Endothelial cell of umbilical vein (primary cell): ENCODE measurements at regions not wholly inside any gene's neighbourhood (a gene's known extent, or its start where the extent isn't known, plus 50 kb on each side); places are given as distances from the start of the nearest gene placed in this dataset.

Experiments
- BruUV-seq: library from RNA; stranded (reverse); fragments of 400-500 nt; replicated peaks from 2 replicates; lab custom pipeline; 2021; lab: Mats Ljungman, UMichigan
- CTCF ChIA-PET: fragments of 300-600, 350-600 bp; sonication (Branson Sonifier 250); formaldehyde crosslinking; loops from one replicate; lab custom pipeline; 2021; ENCODE audit warnings: antibody characterized with exemption, inconsistent platforms; lab: Charles Lee
- POLR2A ChIA-PET: fragments of 300-600, 350-600 bp; sonication (Branson Sonifier 250); formaldehyde crosslinking; loops from one replicate; lab custom pipeline; 2021; ENCODE audit warnings: antibody characterized with exemption, inconsistent platforms; lab: Charles Lee
- DNase-seq: peaks from one replicate; pipeline ENCODE4 v3.0.0-alpha.2; 2011; ENCODE audit warnings: low read depth, low spot score
- FAIRE-seq: peaks from 2 replicates; lab custom pipeline; 2011; peaks lifted over from hg19 to GRCh38; lab: Jason Lieb, UNC
- H2AFZ ChIP-seq: 2 replicates; pipeline ENCODE4 v1.6.0; 2012; ENCODE audit warnings: low read depth, low read length, control low read depth, inconsistent platforms
- H3K27ac ChIP-seq: 2 replicates; pipeline ENCODE4 v1.5.1; 2011; ENCODE audit warnings: low read depth, mild to moderate bottlenecking, control low read depth, low read length, moderate library complexity; ENCODE audit not compliant: insufficient read depth
- H3K27me3 ChIP-seq, 2 experiments: 2 replicates each; pipeline versions ENCODE4 v1.6.0 to v1.6.1; 2011; ENCODE audit warnings: low read length in 2 of 2, mixed read lengths in 1 of 2; ENCODE audit not compliant: control insufficient read depth in 2 of 2, insufficient read depth in 2 of 2
- H3K36me3 ChIP-seq, 2 experiments: 2 replicates in 1 of 2; 3 replicates in 1 of 2; pipeline ENCODE4 v1.5.1; 2011; ENCODE audit warnings: low read length in 2 of 2, mild to moderate bottlenecking in 1 of 2, moderate library complexity in 1 of 2; ENCODE audit not compliant: control insufficient read depth in 2 of 2, insufficient read depth in 2 of 2; ENCODE audit errors: extremely low read depth in 1 of 2
- H3K4me1 ChIP-seq: 3 replicates; pipeline ENCODE4 v1.5.1; 2011; ENCODE audit warnings: mild to moderate bottlenecking, low read length; ENCODE audit not compliant: control insufficient read depth, insufficient read depth; ENCODE audit errors: extremely low read depth
- H3K4me2 ChIP-seq: 2 replicates; pipeline ENCODE4 v1.6.1; 2011; ENCODE audit warnings: low read length, control low read depth, mixed read lengths; ENCODE audit not compliant: insufficient read depth
- H3K4me3 ChIP-seq, 3 experiments: fragments of 200-600 bp in 1 of 3; sonication (generic), shearing (Covaris generic) in 1 of 3; replicated peaks in 1 of 3; 2 replicates each; pipeline ENCODE4 v1.5.1; 2011 to 2016; ENCODE audit warnings: control low read depth in 3 of 3, low read length in 3 of 3, mild to moderate bottlenecking in 2 of 3, inconsistent platforms in 1 of 3, low read depth in 1 of 3, moderate library complexity in 1 of 3; ENCODE audit not compliant: insufficient read depth in 1 of 3
- H3K79me2 ChIP-seq: 2 replicates; pipeline ENCODE4 v1.6.0; 2012; ENCODE audit warnings: low read length, inconsistent platforms; ENCODE audit not compliant: control insufficient read depth, insufficient read depth
- H3K9ac ChIP-seq: replicated peaks from 2 replicates; pipeline ENCODE3; 2011; ENCODE audit warnings: low read length, control low read depth; ENCODE audit not compliant: insufficient read depth; ENCODE audit errors: extremely low read depth
- H3K9me1 ChIP-seq: replicated peaks from 3 replicates; pipeline ENCODE4 v1.6.0; 2011; ENCODE audit warnings: mild to moderate bottlenecking, low read length; ENCODE audit not compliant: control insufficient read depth, insufficient read depth; ENCODE audit errors: extremely low read depth
- H3K9me3 ChIP-seq: replicated peaks from 2 replicates; pipeline ENCODE4 v1.5.1; 2012; ENCODE audit warnings: low read length, inconsistent platforms; ENCODE audit not compliant: control insufficient read depth, insufficient read depth
- H4K20me1 ChIP-seq: replicated peaks from 2 replicates; pipeline ENCODE3; 2011; ENCODE audit warnings: mild to moderate bottlenecking, low read length; ENCODE audit not compliant: control insufficient read depth, insufficient read depth; ENCODE audit errors: extremely low read depth
- EZH2 ChIP-seq: IDR thresholded peaks from 2 replicates; pipeline ENCODE4 v1.6.1; 2012; ENCODE audit warnings: borderline replicate concordance, low read depth, mild to moderate bottlenecking, moderate library complexity, low read length, inconsistent platforms; ENCODE audit not compliant: severe bottlenecking
- FOS ChIP-seq: IDR thresholded peaks from 2 replicates; pipeline ENCODE4 v1.6.1; 2011; ENCODE audit warnings: mild to moderate bottlenecking, low read length, moderate library complexity, borderline replicate concordance; ENCODE audit not compliant: insufficient read depth
- GATA2 ChIP-seq: IDR thresholded peaks from 2 replicates; pipeline ENCODE4 v1.7.0; 2011; ENCODE audit warnings: low read depth, mild to moderate bottlenecking, moderate library complexity, mixed read lengths, low read length; ENCODE audit not compliant: insufficient read length, insufficient read depth
- JUN ChIP-seq: IDR thresholded peaks from 2 replicates; pipeline ENCODE4 v1.6.1; 2011; ENCODE audit warnings: borderline replicate concordance, low read depth; ENCODE audit not compliant: insufficient read length, insufficient read depth
- MYC ChIP-seq: IDR thresholded peaks from one replicate; pipeline ENCODE4 v1.6.1; 2011; ENCODE audit warnings: mild to moderate bottlenecking, low read depth, low read length
- POLR2A ChIP-seq: IDR thresholded peaks from 2 replicates; pipeline ENCODE4 v1.6.1; 2012; ENCODE audit warnings: low read depth, mild to moderate bottlenecking, control low read depth, low read length
- POLR2AphosphoS5 ChIP-seq: IDR thresholded peaks from 2 replicates; pipeline ENCODE4 v1.6.1; 2012; ENCODE audit warnings: low read depth, mild to moderate bottlenecking, control low read depth, low read length, moderate library complexity; ENCODE audit not compliant: insufficient read depth
- dilution Hi-C: fragments of 300-500 bp; cut with MboI; formaldehyde crosslinking; loops from one replicate; pipeline ENCODE4 v1.15.0; 2019; ENCODE audit warnings: low sequenced_read_pairs; ENCODE audit not compliant: extremely low pct_ligation_motif_present
- intact Hi-C: fragments of 100-400 bp; cut with micrococcal nuclease; formaldehyde crosslinking; loops from one replicate; pipeline ENCODE4 v1.10.0; 2022
- TF ChIP-seq, protein P1 (sequence below): IDR thresholded peaks from 2 replicates; pipeline ENCODE4 v1.6.1; 2011; ENCODE audit not compliant: insufficient read depth, insufficient read length
- TF ChIP-seq, protein P2 (sequence below), 2 donors: IDR thresholded peaks; 1 replicate in 1 of 2; 2 replicates in 1 of 2; pipeline ENCODE4 v1.5.1; 2011; ENCODE audit warnings: low read length in 2 of 2, mild to moderate bottlenecking in 2 of 2, moderate library complexity in 2 of 2, control low read depth in 1 of 2, inconsistent platforms in 1 of 2, low read depth in 1 of 2; ENCODE audit not compliant: insufficient read depth in 1 of 2; ENCODE audit errors: extremely low read depth in 1 of 2

DNA sequence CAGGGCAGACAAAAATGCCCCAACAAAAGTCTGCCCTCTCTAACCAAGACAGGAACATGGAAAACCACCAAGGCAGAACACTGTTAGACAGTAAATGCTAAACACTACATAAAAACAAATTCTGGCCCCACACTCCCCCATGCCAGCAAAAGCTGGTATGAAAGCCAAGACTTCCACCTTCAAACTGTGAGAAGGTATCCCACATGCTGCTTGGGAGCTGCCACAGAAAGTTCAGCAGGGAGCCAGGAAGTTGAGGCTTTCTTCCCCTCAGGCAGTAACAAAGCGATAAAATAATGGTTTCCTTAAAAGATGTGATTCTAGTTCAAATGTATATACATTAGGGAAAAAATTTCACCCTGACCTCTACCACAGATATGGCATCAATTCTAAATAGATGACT is 770.4 kb upstream of the NDST4 start:
- ChIA-PET CTCF (no interaction called here), POLR2A (no interaction called here)
- no peaks in the 10 kb centered on the region for H3K4me1 ChIP-seq
- H3K4me2 ChIP-seq = no peak overlapping the region
- H3K79me2 ChIP-seq = no peaks in the 10 kb centered on the region
- dilution Hi-C loops (no loop called here), intact Hi-C loops (no loop called here)
- no peaks in the 10 kb centered on the region for H3K27me3 ChIP-seq
- no peak overlapping the region for H3K4me3 ChIP-seq
- BruUV-seq = no TSS peak
- H2AFZ ChIP-seq = no peak overlapping the region
- TF ChIP-seq, protein P1, sequence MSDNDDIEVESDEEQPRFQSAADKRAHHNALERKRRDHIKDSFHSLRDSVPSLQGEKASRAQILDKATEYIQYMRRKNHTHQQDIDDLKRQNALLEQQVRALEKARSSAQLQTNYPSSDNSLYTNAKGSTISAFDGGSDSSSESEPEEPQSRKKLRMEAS = no peak
- TF ChIP-seq, protein P2, sequence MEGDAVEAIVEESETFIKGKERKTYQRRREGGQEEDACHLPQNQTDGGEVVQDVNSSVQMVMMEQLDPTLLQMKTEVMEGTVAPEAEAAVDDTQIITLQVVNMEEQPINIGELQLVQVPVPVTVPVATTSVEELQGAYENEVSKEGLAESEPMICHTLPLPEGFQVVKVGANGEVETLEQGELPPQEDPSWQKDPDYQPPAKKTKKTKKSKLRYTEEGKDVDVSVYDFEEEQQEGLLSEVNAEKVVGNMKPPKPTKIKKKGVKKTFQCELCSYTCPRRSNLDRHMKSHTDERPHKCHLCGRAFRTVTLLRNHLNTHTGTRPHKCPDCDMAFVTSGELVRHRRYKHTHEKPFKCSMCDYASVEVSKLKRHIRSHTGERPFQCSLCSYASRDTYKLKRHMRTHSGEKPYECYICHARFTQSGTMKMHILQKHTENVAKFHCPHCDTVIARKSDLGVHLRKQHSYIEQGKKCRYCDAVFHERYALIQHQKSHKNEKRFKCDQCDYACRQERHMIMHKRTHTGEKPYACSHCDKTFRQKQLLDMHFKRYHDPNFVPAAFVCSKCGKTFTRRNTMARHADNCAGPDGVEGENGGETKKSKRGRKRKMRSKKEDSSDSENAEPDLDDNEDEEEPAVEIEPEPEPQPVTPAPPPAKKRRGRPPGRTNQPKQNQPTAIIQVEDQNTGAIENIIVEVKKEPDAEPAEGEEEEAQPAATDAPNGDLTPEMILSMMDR (IDR thresholded peaks at IDR 0.05; ENCODE audit: extremely low read depth in 1 of 2, insufficient read depth in 1 of 2, low read depth in 1 of 2, low read length in 2 of 2) = no peak
- TF ChIP-seq POLR2AphosphoS5 (no peak), MYC (no peak), GATA2 (no peak), POLR2A (no peak), JUN (no peak), FOS (no peak), EZH2 (no peak)
- no peaks in the 10 kb centered on the region for H3K9me1 ChIP-seq
- H3K9ac ChIP-seq = no peak overlapping the region
- no peak for DNase-seq
- H4K20me1 ChIP-seq = no peaks in the 10 kb centered on the region
- no peaks in the 10 kb centered on the region for H3K36me3 ChIP-seq
- no peak for FAIRE-seq
- H3K9me3 ChIP-seq = peaks cover 1% of the 10 kb centered on the region
- no peak overlapping the region for H3K27ac ChIP-seq
